GM19467 (cell line): ENCODE measurements at regions not wholly inside any gene's neighbourhood (a gene's known extent, or its start where the extent isn't known, plus 50 kb on each side); places are given as distances from the start of the nearest gene placed in this dataset.
"Not testable (repeated sequence)": the region's sequence is repeated elsewhere in the genome, so short reads cannot be mapped to it uniquely, and the experiment has no call there.

ENCODE experiments used
- ATAC-seq: cut with Tn5 transposase; IDR thresholded peaks from one replicate; pipeline ENCODE4 v1.9.1; 2021; ENCODE audit warnings: mild to moderate bottlenecking, moderate library complexity; ENCODE audit not compliant: unreplicated experiment

GRCh38 chr18:57954935-57955334 lies 89.1 kb upstream of the NEDD4L start:
- ATAC-seq = no peak

DNA sequence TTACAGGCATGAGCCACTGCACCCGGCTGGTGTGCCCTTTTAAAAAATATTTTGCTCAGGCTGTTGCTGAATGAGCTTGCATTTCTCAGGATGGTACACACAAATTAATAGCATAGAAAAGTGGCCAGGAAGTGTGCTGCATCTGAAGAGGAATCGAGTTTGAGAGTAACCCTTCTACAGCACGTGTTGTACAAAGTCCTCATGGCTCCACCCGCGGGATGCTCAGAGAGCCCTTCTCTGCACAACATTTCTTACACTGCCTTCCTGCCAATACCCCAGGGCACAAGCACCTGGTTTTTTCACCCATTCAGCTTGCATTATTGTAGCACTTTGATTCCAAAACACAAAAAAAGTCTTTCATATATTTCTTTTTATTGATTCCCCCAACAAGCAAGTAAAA lies 90.1 kb upstream of the NEDD4L start:
- no peak for ATAC-seq

DNA sequence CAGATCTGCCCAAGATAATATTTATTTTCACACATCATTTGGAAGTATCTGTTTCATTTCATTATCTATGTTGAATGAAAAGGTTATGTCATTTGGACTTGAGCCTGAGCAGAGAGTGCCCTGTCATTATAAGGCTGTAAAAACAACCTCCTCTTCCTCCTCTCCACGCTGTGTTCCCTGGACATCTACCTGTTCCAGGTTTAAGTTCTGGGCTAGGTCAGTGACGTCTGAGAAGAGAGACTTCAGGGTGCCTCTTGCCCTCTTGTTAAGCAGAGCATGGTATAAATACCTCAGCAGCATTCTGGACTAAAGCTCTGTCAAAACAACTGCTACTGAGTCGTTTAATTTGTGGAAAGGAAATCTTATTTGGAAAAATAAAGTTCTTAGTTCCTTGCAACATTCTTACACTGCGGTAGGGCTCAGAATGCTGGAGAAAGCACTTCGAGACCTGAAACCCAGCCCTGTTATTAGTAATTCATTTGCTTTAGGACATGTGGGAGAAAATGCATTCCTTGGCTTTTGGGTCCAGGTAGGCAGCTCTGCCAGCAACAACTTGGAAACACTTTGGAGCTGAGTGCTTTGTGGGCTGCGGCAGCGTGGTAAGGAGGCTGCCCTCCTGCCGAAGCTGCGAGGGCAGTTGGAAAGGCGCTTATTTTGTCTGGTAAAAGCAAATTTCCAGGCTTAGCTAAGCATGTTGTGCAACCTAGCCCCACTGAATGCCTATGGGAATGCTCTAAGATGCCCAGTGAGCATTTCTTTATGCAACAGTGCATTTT lies 91.8 kb upstream of the NEDD4L start:
- no peak for ATAC-seq

DNA sequence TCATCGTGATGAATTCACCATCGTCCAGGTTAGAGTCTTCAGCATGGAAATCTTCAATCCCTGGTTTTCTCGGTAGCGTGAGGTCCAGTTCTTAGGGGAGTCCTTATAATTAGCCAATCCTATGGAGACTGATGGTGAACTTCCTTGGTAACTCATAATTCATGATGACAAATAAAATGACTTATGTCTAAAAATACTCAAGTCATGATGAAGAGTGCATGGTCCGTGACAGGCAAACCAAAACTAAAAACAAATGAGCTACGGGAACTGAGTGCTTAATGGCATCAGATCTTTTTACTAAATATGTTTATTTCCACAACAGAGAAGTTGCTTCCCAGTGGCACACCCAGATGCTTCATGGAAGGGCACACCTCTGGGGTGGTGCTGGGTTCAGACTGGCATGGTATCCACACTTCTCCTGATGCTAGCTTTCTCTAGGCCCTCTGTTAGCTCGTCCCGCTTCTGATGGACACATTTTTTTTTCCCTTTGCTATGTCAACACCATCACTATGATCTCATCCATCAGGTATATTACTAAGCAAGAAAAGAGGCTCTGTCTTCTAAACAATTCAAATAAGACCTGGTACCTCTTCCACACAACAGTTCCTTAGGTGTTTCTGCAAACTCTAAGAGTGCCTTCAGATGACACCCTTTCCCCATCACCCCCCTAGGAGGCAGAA lies 92.8 kb upstream of the NEDD4L start:
- ATAC-seq = no peak

DNA sequence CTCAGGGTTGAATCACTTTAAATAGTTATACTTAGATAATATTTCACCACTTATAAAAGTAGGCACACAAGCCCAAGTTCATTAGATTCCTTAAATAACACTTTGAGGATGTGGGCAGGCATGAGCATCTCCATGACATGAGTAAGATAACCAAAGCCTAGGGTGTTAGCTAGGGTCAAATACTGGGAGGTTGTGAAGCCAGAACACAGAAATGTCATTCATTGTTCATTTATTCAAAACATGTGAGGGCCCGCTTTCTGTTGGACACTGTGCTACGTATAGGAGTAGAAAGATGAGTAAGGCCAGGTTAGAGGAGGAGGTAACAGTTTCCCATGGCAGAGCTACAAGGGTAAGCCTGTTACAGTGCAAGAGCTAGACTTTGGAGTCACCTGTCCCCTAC lies 93.5 kb upstream of the NEDD4L start:
- ATAC-seq = no peak

DNA sequence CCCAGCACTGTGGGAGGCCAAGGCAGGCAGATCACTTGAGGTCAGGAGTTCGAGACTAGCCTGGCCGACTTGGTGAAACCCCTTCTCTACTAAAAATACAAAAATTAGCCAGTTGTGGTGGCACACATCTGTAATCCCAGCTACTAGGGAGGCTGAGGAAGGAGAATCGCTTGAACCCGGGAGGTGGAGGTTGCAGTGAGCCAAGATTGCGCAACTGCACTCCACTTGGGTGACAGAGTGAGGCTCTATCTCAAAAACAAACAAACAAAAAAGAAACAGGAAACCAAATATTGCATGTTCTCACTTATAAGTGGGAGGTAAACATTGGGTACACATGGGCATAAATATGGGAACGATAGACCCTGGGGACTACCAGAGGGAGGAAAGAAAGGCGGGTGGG lies 94.7 kb upstream of the NEDD4L start:
- ATAC-seq = not testable (repeated sequence)

DNA sequence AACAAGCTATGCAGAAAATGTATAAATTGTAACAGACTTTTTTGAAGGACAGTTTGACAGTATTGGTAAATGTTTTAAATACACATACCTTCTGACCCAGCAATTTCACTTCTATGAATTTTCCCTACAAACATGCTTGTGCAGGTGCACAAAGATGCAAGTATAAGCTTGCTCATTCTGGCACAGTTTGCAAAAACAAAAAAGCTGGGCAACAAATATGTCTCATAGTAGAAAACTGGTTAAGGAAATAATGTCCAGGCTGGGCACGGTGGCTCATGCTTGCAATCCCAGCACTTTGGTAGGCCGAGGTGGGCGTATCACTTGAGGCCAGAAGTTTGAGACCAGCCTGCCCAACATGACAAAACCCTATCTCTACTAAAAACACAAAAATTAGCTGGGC lies 96.9 kb upstream of the NEDD4L start:
- ATAC-seq = no peak

- ATAC-seq = no peak
These were observed 100.3 kb upstream of the NEDD4L start for GRCh38 chr18:57943723-57944122.

DNA sequence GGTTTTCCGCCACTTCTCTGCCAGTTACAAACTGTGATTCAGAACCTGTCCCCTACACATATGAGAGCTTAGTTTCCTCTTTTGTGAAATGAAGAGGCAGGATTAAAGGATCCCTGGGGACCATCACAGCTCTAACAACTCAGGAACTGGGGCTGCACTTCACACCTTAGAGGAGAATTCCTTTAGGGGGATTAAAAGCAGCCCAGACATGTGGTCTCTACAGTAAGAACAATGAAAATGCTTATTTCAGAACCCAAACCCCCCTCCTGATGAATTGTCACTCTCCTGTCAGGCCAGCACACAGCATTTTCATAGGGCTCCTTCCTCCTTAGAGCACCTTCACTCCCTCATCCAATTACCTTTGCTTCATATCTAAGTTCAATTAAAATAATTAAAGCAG lies 101.5 kb upstream of the NEDD4L start:
- ATAC-seq = no peak

GRCh38 chr18:57941841-57942489 lies 102.1 kb upstream of the NEDD4L start:
- ATAC-seq = no peak

DNA sequence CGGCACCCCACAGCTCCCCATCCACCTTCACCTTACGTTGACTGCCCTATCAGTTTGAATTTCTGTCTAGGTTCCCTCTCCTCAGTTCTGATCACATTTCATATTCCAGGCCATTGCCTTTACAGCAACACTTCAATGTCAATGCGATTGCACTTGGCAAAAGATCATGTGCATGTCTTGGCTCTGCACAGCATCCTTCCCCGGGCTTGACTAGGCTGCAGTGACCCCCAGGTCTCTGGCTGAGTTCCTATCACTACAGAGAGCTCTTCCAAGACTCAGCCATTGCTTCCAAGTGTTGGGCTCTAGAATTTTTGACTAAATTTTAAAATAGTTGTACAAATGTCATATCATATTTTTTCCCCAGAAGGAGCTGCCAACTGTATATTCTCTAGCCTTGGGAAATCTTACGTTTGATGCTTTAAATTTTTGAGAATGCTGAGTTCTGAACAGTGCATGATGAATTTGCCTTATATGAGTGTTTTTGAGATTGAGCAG lies 103.8 kb upstream of the NEDD4L start:
- no peak for ATAC-seq

- not testable (repeated sequence) for ATAC-seq
These were observed 109.7 kb upstream of the NEDD4L start for GRCh38 chr18:57934375-57934774.

DNA sequence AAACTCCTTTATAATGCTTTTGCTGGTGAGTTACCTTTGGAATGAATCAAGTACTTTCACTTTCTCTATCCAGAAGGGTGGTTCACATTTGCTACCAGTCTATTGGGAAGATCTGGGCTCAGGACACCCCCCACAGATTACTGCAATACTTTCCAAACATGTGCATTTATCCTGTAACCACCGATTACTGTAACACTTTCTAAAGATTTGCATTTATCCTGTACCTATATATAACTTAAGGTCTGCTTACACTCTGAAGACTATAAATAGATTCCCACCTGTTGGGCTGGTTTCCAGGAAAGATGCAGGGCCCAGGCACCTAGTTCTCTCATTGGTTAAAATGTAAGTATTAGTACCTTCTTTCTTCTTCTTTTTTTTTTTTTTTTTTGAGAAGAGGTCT lies 113.0 kb upstream of the NEDD4L start:
- no peak for ATAC-seq

DNA sequence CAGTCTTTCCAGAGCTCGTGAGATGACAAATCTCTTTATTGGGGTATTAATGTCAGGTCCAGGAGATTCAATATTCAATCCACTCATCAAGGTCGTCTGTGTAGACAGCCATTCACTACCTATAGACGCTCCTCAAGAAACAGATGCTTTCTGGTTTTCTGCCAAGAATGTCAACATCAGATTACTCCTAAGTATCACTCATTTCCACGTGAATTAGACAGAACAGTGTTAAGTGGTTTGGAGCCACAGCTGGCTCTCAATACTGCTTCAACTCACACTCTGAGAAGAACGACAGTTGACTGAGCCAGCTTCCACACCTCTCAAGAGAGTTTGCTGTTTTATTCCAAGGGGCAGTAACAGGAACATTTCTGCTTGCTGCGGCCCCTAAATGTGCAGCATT lies 113.5 kb upstream of the NEDD4L start:
- ATAC-seq = no peak

- ATAC-seq = no peak
These were observed 114.1 kb upstream of the NEDD4L start for GRCh38 chr18:57929922-57930321.

DNA sequence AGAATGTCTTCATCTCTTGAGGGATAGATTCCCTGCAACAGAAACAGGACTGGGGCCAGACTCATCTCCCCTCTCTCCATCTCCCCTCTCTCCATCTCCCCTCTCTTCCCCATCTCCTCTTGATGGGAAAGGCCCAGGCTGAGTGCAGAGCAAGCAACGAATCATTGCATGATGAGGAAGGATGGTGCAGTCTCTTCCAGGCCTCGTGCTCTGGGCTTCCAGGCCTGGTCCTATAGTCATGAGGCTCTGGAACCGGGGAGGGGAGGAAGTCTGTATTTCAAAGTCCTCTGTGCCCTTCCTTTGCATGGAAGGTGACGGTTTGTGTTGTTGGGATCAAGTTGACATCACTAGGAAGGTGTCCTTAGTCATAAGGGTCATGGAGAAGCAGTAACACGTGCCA lies 115.6 kb upstream of the NEDD4L start:
- no peak for ATAC-seq

GRCh38 chr18:57927511-57927910 lies 116.5 kb upstream of the NEDD4L start:
- ATAC-seq = no peak

GRCh38 chr18:57925706-57926105 lies 118.3 kb upstream of the NEDD4L start:
- no peak for ATAC-seq

DNA sequence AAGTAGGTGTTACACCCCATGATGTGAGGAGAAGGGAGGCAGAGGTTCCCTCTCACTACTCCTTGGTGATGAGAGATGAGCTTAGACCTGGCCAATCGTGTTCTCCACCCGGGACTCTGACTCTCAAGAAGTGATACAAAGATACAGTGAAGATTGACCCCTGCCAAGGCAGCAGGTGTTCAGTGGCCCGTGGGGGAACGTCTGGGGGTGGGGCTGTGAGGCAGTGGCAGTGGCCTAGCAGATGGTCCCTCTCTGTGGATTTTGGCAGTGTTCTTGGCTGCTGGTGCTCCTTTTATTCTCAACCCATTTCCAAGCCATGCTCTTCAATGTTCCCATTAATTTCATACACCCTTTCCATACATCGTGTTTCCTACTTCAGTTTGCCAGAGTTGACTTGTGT lies 120.4 kb upstream of the NEDD4L start:
- no peak for ATAC-seq

DNA sequence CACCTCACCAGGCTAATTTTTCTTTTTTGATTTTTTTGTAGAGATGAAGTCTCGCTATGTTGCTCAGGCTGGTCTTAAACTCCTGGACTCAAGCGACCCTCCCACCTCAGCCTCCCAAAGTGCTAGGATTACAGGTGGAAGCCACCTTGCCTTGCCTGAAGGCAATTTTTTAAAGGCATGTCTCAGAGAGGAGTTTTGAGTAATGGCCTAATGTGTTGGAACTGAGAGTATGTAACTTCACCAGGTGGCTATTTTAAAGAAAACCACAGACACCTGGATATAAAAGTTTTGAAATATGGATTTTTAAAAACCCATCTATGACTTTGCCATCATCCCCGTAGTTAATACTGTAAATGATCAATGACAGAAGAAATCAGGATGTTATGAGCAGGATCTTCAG lies 119.8 kb upstream of the ATP8B1 start:
- no peak for ATAC-seq

- ATAC-seq = no peak
These were observed 118.6 kb upstream of the ATP8B1 start for GRCh38 chr18:57921708-57922107.

- no peak for ATAC-seq
These were observed 116.9 kb upstream of the ATP8B1 start for GRCh38 chr18:57920036-57920435.
